GM21381 (cell line): ENCODE measurements at regions not wholly inside any gene's neighbourhood (a gene's known extent, or its start where the extent isn't known, plus 50 kb on each side); places are given as distances from the start of the nearest gene placed in this dataset.

ENCODE experiments used
- ATAC-seq: cut with Tn5 transposase; IDR thresholded peaks from one replicate; pipeline ENCODE4 v1.9.1; 2021; ENCODE audit warnings: mild to moderate bottlenecking, moderate library complexity; ENCODE audit not compliant: unreplicated experiment

DNA sequence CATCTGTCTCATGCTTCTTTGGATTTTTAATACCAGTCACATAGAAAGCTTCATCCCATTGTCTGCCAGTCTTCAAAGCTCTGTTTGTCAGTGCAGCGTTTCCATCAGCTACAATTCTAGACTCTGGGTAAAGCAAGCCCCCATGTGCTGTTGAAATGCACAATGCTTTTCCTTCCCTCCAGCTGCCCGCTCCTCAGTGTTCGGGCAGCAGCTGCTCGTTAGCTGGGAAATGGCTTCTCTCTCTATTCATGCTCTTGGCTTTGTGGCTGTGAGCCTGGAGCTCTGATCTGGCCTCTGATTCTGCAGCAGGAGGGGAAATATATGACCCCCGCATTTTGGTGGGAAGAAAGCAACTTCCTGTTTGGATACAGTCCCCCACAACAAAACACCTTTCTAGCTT, 213.0 kb upstream of the CDYL start:
- ATAC-seq: no peak

GRCh38 chr6:4561773-4562400, 214.3 kb upstream of the CDYL start:
- no peak for ATAC-seq

GRCh38 chr6:4561078-4561435, 215.1 kb upstream of the CDYL start:
- ATAC-seq: no peak

- no peak for ATAC-seq
Measured at GRCh38 chr6:4560221-4561077, 215.8 kb upstream of the CDYL start.

- no peak for ATAC-seq
Measured at GRCh38 chr6:4559281-4559875, 216.8 kb upstream of the CDYL start.

DNA sequence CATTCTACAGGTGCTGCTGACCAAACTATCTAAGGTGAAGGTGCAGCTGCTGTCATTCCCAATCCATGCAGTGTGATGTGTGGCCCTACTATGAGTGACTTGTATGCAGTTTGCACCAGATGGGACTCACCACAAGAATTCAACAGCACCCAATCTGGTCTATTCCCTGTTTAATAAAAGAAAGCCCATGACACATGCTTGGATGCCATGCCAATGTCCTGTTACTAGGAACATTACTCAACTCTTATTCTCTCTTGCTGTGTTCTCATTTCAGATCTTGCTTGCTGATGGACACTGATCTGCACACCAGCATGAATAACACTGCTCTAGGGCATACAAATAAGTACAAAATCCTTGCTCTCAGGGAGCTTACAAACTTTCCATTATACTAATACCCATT, 221.6 kb upstream of the CDYL start:
- ATAC-seq: no peak

DNA sequence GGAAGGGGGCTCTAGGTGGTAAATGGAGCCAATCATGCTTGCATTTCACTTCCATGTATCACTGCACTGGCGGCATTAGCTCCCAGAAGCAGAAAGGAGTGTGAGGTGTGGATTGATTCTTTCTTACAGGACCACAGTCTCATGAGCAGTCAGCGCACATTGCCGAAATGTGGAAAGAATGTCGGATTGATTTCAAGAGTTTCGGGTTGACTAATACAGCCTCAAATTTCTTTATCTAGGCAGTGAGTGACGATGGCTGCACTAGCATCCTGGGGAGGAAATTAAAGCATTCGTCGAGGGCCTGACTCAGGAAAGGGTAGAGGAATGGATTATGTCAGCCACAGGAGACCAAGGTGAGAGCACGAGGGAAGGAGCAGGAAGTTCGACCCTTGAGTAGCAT, 222.8 kb upstream of the CDYL start:
- ATAC-seq: no peak

DNA sequence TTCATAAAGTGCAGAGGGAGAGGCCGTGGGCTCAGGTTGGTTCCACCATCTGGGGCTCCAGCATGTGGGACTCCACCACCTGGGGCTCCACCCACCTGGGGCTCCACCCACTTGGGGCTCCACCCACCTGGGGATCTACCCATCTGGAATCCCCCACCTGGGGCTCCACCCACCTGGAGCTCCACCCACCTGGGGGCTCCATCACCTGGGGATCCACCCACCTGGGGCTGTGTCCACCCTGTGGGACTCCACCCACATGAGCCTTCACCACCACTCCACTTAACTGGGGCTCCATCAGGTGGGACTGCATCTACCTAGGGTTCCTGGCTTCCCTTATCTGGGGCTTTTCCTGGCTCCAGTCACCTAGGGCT, 226.0 kb upstream of the CDYL start:
- no peak for ATAC-seq

DNA sequence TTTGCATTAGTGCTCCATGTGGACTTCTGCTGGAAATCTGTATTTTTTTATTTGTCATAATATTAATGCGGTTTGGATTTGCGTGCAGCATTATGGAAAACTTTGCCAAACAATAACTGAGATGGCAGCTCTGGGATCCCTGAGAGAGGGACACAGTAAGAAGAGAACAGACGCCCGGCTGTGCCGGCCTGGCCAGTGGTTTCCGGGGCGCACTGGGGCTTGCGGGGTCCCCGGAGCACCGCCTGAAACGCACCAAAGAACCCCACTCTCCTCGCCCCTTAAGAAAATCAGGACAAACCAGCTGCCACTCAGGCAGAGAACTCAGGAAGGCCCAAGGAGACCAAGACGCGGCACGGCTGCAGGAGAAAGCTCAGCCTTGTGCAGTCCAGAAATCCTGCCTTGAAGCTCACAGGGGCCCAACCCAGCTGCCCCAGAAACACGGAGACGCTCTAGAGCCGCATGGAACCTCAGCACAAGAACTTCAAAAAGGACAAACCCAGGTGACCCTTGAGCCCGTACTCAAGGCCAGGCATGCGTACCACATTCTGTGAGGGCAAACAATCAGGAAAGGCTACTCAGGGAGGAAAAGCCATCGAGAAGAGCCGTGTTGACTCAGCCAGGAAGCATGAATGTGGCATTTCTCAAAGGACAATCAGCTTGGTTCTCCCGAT, 226.5 kb upstream of the CDYL start:
- no peak for ATAC-seq

DNA sequence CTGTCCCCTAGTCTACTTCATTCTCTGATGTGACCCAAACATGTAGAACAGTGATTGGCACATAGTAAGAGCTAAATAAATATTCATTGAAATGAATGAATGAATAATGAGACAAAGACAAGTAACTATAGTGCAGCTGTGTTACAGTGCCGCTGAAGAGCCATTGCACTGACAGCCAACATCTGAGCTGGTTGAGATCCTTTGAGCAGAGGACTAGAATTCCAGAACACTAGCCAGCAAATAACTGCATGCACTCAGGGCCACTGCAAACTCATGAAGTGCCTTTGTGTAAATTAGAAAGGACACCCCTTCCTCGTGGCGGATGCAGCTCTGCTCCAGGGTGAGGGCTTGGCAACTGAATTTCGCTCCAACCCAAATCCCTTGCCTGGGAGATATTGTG, 230.3 kb upstream of the CDYL start:
- ATAC-seq: no peak

DNA sequence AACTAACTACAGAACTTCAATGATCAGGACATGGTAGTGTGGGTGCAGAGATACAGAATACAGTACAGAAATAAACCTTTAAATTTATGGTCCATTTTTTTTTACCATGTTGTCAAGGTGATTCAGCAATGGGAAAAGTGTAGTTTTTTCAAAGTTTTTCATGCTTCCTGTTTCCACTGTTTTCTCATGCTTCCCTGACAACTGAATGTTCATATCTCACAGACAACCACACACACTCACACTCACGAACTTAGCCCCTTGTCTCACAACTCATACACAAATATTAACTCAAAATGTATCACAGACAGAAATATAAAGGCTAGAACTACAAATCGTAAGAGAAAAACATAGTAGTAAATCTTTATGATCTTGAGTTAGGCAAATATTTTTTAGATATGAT, 232.6 kb upstream of the CDYL start:
- ATAC-seq: no peak

GRCh38 chr6:4533576-4533975, 242.6 kb upstream of the CDYL start:
- no peak for ATAC-seq

GRCh38 chr6:4531406-4531805, 244.8 kb upstream of the CDYL start:
- ATAC-seq: no peak

DNA sequence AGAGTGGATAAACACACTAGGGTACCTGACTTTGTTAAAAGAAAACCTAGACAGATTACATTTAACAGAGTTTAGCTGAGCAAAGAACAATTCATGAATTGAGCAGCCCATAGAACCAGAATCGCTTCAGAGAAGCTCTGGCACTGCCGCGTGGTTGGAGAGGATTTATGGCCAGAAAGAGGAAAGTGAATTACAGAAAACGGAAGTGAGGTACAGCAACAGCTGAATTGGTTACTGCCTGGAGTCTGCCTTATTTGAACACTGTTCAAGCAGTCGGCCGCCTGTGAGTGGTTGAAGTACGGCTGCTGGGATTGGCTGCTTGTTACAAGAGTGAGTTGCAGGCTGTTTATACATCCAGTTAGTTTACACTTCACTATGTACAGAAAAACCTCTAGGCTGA, 253.8 kb upstream of the CDYL start:
- ATAC-seq: no peak

DNA sequence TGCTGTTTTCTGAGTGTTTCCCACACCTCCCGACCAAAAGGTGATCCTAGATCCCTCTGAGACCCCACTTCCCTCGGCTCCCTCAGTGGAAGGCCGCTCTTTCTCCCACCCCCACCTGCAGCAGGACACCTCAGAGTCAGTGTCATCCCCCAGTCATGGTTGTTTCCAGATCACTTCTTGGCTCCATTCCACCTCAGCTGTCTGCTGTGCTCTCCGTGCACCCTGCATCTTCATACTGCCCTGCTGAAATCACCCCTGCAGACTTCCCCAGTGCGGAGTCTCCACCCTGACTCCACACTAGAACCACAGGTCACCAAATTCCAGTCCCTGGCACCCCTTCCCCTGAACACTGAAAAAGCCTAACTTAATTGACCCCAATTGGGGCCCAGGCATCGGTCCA, 255.1 kb upstream of the CDYL start:
- ATAC-seq: no peak

- no peak for ATAC-seq
Measured at GRCh38 chr6:4518506-4518905, 257.7 kb upstream of the CDYL start.

DNA sequence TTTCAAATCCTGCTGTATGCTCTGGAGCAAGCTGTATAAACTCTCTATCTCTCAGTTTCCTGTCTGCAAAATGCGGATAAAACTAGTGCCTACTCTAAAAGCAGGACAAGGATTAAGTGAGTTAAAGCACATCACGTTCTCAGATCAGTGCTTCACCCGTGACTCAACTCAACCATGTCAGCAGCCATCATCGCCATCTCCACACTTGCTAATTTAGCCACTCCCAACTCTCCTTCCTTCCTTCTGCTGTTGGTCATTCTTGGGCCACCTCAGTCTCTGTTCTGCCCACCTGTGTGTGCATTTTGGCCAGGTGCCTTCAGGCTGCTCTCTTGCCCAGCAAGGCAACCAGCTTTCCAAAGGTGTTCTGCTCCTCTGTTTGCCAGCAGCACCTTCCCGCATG, 260.0 kb upstream of the CDYL start:
- ATAC-seq: no peak

GRCh38 chr6:4513561-4513960, 262.6 kb upstream of the CDYL start:
- ATAC-seq: no peak

- ATAC-seq: no peak
Measured at GRCh38 chr6:4512051-4512471, 264.1 kb upstream of the CDYL start.

- ATAC-seq: no peak
Measured at GRCh38 chr6:4511641-4512020, 264.6 kb upstream of the CDYL start.

DNA sequence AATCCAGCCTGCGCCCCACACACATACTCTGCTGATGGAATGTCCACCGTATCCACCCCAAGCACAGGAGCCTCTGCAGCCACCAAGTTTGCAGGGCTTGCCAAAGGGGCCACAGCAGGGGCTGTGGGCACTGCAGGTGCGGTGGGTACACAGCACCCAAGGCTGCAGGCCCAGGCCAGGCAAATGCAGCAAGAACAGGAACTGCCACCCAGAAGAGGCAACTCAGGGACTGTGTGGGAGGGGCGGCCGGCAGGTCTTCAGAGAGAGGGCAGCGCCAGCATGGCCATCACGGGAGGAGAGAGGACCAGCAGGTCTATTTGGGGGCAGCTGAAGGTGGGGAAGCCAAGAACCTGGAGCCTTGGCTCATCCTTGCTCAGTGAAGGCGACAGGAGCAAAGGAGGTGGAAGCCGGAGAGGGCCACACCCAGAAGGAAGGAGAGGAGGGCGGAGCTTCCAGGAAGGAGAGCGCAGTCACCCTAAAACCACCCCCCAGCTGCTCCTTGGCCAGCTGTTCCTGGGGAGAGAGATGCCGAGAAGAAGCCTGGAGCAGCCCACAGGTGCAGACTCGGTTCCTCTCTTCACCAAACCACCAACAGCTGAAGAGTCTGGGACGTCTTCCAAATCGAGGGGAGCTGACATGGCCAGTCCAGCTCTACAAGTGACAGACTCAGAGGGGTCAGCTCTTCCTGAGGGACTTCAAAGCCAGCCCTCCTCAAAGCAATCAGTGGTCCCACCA, 265.1 kb upstream of the CDYL start:
- no peak for ATAC-seq
